PC-9 (cell line): ENCODE measurements at regions not wholly inside any gene's neighbourhood (a gene's known extent, or its start where the extent isn't known, plus 50 kb on each side); places are given as distances from the start of the nearest gene placed in this dataset.

Experiments
- EZH2 ChIP-seq: fragments of 200-600 bp; sonication (generic); IDR thresholded peaks from 2 replicates; pipeline ENCODE4 v1.8.0; 2017; ENCODE audit warnings: antibody characterized with exemption, low read depth
- TF ChIP-seq, protein P1 (sequence below): fragments of 200-600 bp; sonication (generic); conservative IDR thresholded peaks from 2 replicates; pipeline ENCODE4 v1.6.1; 2017; ENCODE audit warnings: mixed run types, antibody characterized with exemption, mild to moderate bottlenecking, moderate library complexity

DNA sequence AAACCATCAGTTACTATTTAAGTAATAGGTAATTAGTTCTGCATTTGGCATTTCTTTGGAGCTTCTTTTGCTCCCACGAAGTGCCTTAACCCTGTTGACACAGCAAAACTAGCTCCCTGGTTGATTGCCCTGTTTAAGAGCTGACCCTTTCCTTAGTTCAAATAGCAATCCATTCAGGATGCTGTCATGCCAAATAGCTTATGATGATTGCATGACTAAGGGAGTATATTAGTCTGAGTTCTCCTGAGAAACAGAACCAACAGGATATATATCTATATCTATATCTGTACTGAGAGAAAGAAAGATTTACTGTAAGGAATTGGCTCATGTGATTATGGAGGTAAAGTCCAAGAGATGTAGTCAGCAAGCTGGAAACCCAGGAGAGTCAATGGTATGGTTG, 50.3 kb upstream of the SPRED1 start:
- TF ChIP-seq, protein P1, sequence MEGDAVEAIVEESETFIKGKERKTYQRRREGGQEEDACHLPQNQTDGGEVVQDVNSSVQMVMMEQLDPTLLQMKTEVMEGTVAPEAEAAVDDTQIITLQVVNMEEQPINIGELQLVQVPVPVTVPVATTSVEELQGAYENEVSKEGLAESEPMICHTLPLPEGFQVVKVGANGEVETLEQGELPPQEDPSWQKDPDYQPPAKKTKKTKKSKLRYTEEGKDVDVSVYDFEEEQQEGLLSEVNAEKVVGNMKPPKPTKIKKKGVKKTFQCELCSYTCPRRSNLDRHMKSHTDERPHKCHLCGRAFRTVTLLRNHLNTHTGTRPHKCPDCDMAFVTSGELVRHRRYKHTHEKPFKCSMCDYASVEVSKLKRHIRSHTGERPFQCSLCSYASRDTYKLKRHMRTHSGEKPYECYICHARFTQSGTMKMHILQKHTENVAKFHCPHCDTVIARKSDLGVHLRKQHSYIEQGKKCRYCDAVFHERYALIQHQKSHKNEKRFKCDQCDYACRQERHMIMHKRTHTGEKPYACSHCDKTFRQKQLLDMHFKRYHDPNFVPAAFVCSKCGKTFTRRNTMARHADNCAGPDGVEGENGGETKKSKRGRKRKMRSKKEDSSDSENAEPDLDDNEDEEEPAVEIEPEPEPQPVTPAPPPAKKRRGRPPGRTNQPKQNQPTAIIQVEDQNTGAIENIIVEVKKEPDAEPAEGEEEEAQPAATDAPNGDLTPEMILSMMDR = no peak
- TF ChIP-seq EZH2 = no peak
